ENCODE measurements at regions not wholly inside any gene's neighbourhood (a gene's known extent, or its start where the extent isn't known, plus 50 kb on each side); places are given as distances from the start of the nearest gene placed in this dataset.

- TF ChIP-seq, protein P1, sequence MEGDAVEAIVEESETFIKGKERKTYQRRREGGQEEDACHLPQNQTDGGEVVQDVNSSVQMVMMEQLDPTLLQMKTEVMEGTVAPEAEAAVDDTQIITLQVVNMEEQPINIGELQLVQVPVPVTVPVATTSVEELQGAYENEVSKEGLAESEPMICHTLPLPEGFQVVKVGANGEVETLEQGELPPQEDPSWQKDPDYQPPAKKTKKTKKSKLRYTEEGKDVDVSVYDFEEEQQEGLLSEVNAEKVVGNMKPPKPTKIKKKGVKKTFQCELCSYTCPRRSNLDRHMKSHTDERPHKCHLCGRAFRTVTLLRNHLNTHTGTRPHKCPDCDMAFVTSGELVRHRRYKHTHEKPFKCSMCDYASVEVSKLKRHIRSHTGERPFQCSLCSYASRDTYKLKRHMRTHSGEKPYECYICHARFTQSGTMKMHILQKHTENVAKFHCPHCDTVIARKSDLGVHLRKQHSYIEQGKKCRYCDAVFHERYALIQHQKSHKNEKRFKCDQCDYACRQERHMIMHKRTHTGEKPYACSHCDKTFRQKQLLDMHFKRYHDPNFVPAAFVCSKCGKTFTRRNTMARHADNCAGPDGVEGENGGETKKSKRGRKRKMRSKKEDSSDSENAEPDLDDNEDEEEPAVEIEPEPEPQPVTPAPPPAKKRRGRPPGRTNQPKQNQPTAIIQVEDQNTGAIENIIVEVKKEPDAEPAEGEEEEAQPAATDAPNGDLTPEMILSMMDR (conservative IDR thresholded peaks at IDR 0.05 in 1 of 2, IDR thresholded peaks at IDR 0.05 in 1 of 2; ENCODE audit: extremely low read depth in 1 of 2, insufficient read depth in 1 of 2, low read depth in 1 of 2, low read length in 2 of 2), result no peak
- no peak for TF ChIP-seq EZH2 (IDR thresholded peaks at IDR 0.05; ENCODE audit: borderline replicate concordance, low read length)
Observed at GRCh38 chr16:55120826-55121225, 190.2 kb downstream of the IRX5 start.
